ENCODE measurements at regions not wholly inside any gene's neighbourhood (a gene's known extent, or its start where the extent isn't known, plus 50 kb on each side); places are given as distances from the start of the nearest gene placed in this dataset.

- CTCF ChIA-PET: interaction anchor here (1.3 kb wide), 1 partner anchor 11 kb away, joined by 3 read pairs; no protein-coding TSS in a partner anchor
These were observed 125.7 kb upstream of the TCF4 start for GRCh38 chr18:55713707-55714106.

More at GRCh38 chr18:55713707-55714106, 125.7 kb upstream of the TCF4 start:
- intact Hi-C loops (cut with micrococcal nuclease) (no loop called here), dilution Hi-C loops (cut with HindIII; ENCODE audit: low sequenced_read_pairs, unreplicated experiment) (no loop called here), in situ Hi-C loops (cut with MboI; ENCODE audit: low sequenced_read_pairs) (no loop called here)
- Histone ChIP-seq H2AFZ (replicated peaks; ENCODE audit: low read length, poor library complexity) (no peak overlapping the region), H4K91ac (ENCODE audit: insufficient read depth, low read depth, low read length) (no peak overlapping the region), H3K36me3 (ENCODE audit: control insufficient read depth, insufficient read depth, low read length) (no peaks in the 10 kb centered on the region), H3K4ac (ENCODE audit: low read depth, low read length) (no peak overlapping the region), H2BK5ac (ENCODE audit: low read depth, low read length, poor library complexity, severe bottlenecking) (no peak overlapping the region), H4K20me1 (ENCODE audit: insufficient read depth, low read length) (no peaks in the 10 kb centered on the region), H3K27ac (ENCODE audit: insufficient read depth, low read length) (no peak overlapping the region), H3K9ac (ENCODE audit: low read depth, low read length) (no peak overlapping the region), H2BK120ac (ENCODE audit: low read depth, low read length) (no peak overlapping the region), H2BK20ac (ENCODE audit: low read depth, low read length) (no peak overlapping the region), H3K4me1 (ENCODE audit: control insufficient read depth, insufficient read depth, low read length) (no peaks in the 10 kb centered on the region), H3K9me1 (ENCODE audit: insufficient read depth, low read length) (no peaks in the 10 kb centered on the region), H3K23ac (ENCODE audit: low read depth, low read length) (no peak overlapping the region), H3K9me3 (ENCODE audit: control insufficient read depth, insufficient read depth, low read length) (peaks cover 7% of the 10 kb centered on the region; the same call in 1 of the 2 replicates), H2BK15ac (ENCODE audit: low read depth, low read length) (no peak overlapping the region), H3K14ac (replicated peaks; ENCODE audit: low read depth, low read length) (no peak overlapping the region), H4K8ac (ENCODE audit: low read depth in 2 of 2, low read length in 2 of 2) (no peak overlapping the region), H3K4me3 (ENCODE audit: insufficient read depth, low read depth, low read length) (no peak overlapping the region), H3K27me3 (ENCODE audit: control insufficient read depth, insufficient read depth, low read length) (no peaks in the 10 kb centered on the region), H3K4me2 (ENCODE audit: low read depth, low read length) (no peak overlapping the region), H2AK9ac (replicated peaks; ENCODE audit: low read depth, low read length, poor library complexity) (no peak overlapping the region), H3K18ac (ENCODE audit: low read depth, low read length) (no peak overlapping the region), H3K56ac (ENCODE audit: extremely low read depth, insufficient read depth, low read length) (no peak overlapping the region), H4K5ac (ENCODE audit: low read depth, low read length) (no peak overlapping the region), H2AK5ac (ENCODE audit: low read depth, low read length) (no peak overlapping the region), H3K79me1 (ENCODE audit: low read depth in 1 of 2, low read length in 2 of 2) (no peaks in the 10 kb centered on the region)
- DNase-seq (no peak), ATAC-seq (ENCODE audit: low read depth) (no peak)
- POLR2A ChIA-PET (ENCODE audit: unreplicated experiment): no interaction called here
- BruUV-seq (replicated peaks): no TSS peak
- TF ChIP-seq, protein P1, sequence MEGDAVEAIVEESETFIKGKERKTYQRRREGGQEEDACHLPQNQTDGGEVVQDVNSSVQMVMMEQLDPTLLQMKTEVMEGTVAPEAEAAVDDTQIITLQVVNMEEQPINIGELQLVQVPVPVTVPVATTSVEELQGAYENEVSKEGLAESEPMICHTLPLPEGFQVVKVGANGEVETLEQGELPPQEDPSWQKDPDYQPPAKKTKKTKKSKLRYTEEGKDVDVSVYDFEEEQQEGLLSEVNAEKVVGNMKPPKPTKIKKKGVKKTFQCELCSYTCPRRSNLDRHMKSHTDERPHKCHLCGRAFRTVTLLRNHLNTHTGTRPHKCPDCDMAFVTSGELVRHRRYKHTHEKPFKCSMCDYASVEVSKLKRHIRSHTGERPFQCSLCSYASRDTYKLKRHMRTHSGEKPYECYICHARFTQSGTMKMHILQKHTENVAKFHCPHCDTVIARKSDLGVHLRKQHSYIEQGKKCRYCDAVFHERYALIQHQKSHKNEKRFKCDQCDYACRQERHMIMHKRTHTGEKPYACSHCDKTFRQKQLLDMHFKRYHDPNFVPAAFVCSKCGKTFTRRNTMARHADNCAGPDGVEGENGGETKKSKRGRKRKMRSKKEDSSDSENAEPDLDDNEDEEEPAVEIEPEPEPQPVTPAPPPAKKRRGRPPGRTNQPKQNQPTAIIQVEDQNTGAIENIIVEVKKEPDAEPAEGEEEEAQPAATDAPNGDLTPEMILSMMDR (conservative IDR thresholded peaks at IDR 0.05; ENCODE audit: low read depth, low read length): no peak
- TF ChIP-seq MXI1 (IDR thresholded peaks at IDR 0.05; ENCODE audit: borderline replicate concordance, low read depth, low read length) (no peak), USF2 (IDR thresholded peaks at IDR 0.05; ENCODE audit: low read depth, low read length) (no peak), MAZ (IDR thresholded peaks at IDR 0.05; ENCODE audit: borderline replicate concordance, low read depth, low read length) (no peak), RCOR1 (IDR thresholded peaks at IDR 0.05; ENCODE audit: insufficient replicate concordance, low read length) (no peak), FOS (IDR thresholded peaks at IDR 0.05; ENCODE audit: low read depth, low read length) (no peak), BHLHE40 (IDR thresholded peaks at IDR 0.05; ENCODE audit: low read depth, low read length) (no peak)

All from IMR-90 (cell line).